Loucy (cell line): ENCODE measurements at regions not wholly inside any gene's neighbourhood (a gene's known extent, or its start where the extent isn't known, plus 50 kb on each side); places are given as distances from the start of the nearest gene placed in this dataset.

Source experiments
- CTCF ChIP-seq: fragments of 200-600 bp; sonication (generic); conservative IDR thresholded peaks from 2 replicates; pipeline ENCODE4 v1.5.1; 2014; ENCODE audit warnings: mild to moderate bottlenecking, antibody characterized with exemption, low read length
- EZH2phosphoT487 ChIP-seq: fragments of 200-600 bp; IDR thresholded peaks from 2 replicates; pipeline ENCODE4 v1.6.1; 2018; ENCODE audit warnings: antibody characterized with exemption, mild to moderate bottlenecking, moderate library complexity, borderline replicate concordance

DNA sequence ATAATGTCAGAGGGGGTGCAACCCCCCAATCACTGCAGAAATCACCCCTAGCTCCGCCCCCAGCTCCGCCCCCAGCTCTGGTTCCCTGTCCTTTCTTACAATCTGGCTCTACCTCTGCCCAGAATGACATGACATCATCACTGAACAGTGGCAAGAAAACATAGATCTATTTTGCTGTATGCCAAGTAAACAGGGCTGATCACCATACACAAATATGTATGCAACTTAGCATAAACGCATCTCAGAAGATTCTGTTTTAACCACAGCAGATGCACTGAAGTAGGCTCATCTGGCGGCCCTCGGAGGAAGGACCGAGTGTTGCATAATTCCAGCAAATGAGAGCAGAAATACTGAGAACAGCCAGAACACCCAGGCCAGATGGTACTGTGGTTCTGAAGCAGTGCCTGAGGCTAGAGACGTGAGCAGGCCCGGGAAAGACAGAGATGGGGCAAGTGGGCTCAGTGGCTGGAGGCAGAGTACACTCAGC is 293.3 kb upstream of the KLF14 start:
- TF ChIP-seq CTCF (no peak), EZH2phosphoT487 (no peak)
